ENCODE measurements at regions not wholly inside any gene's neighbourhood (a gene's known extent, or its start where the extent isn't known, plus 50 kb on each side); places are given as distances from the start of the nearest gene placed in this dataset.

GRCh38 chr4:89617317-89617716 lies 219.6 kb downstream of the SNCA start:
- TF ChIP-seq POLR2A (IDR thresholded peaks at IDR 0.05): no peak
- TF ChIP-seq CTCF (IDR thresholded peaks at IDR 0.05): no peak

Data from ovary (tissue), 3 donors.